H1 (cell line): ENCODE measurements at regions not wholly inside any gene's neighbourhood (a gene's known extent, or its start where the extent isn't known, plus 50 kb on each side); places are given as distances from the start of the nearest gene placed in this dataset.

ENCODE experiments used
- CTCF ChIA-PET: fragments of 300-600 bp; sonication (Branson Sonifier 250); formaldehyde crosslinking; loops from one replicate; lab custom pipeline; 2021; ENCODE audit not compliant: partially characterized antibody; lab: Charles Lee
- POLR2A ChIA-PET: fragments of 300-600 bp; sonication (Branson Sonifier 250); formaldehyde crosslinking; loops from one replicate; lab custom pipeline; 2021; ENCODE audit warnings: inconsistent platforms; ENCODE audit not compliant: partially characterized antibody; lab: Charles Lee
- DNase-seq, 2 experiments: peaks; one replicate each; pipeline versions ENCODE4 v3.0.0 to v3.0.0-alpha.2; 2010 to 2022; ENCODE audit warnings: low spot score in 2 of 2, low read depth in 1 of 2, mixed read lengths in 1 of 2
- FAIRE-seq: peaks from 2 replicates; lab custom pipeline; 2011; peaks lifted over from hg19 to GRCh38; lab: Jason Lieb, UNC
- H2AFZ ChIP-seq: 2 replicates; pipeline ENCODE4 v1.8.1; 2012; ENCODE audit warnings: low read length, inconsistent platforms
- H2AK5ac ChIP-seq: 2 replicates; pipeline ENCODE4 v1.6.1; 2013; ENCODE audit warnings: low read depth, low read length
- H2BK120ac ChIP-seq: replicated peaks from 2 replicates; pipeline ENCODE3; 2013; ENCODE audit warnings: low read depth, low read length, inconsistent platforms
- H2BK12ac ChIP-seq: 2 replicates; pipeline ENCODE4 v1.6.1; 2013; ENCODE audit warnings: low read depth, low read length
- H2BK15ac ChIP-seq: 2 replicates; pipeline ENCODE4 v1.6.1; 2013; ENCODE audit warnings: low read length
- H2BK20ac ChIP-seq: 2 replicates; pipeline ENCODE4 v1.6.1; 2013; ENCODE audit warnings: low read length
- H2BK5ac ChIP-seq: 2 replicates; pipeline ENCODE4 v1.6.1; 2013; ENCODE audit warnings: low read depth, low read length
- H3K14ac ChIP-seq: 2 replicates; pipeline ENCODE4 v1.6.1; 2013; ENCODE audit warnings: inconsistent platforms; ENCODE audit not compliant: insufficient read length
- H3K18ac ChIP-seq: 2 replicates; pipeline ENCODE4 v1.6.1; 2013; ENCODE audit warnings: low read length; ENCODE audit errors: extremely low read depth
- H3K23ac ChIP-seq: 2 replicates; pipeline ENCODE4 v1.6.1; 2013; ENCODE audit warnings: inconsistent platforms; ENCODE audit not compliant: insufficient read length
- H3K23me2 ChIP-seq: 2 replicates; pipeline ENCODE4 v1.6.1; 2013; ENCODE audit warnings: low read depth, low read length
- H3K27ac ChIP-seq: 2 replicates; pipeline ENCODE4 v1.6.1; 2011; ENCODE audit warnings: low read depth, low read length, inconsistent platforms
- H3K27me3 ChIP-seq, 4 experiments: replicated peaks in 1 of 4; 1 replicate in 1 of 4; 2 replicates in 3 of 4; pipeline versions ENCODE4 v1.6.1 to v1.8.1; 2011 to 2013; ENCODE audit warnings: low read length in 3 of 4, mild to moderate bottlenecking in 3 of 4, inconsistent platforms in 2 of 4, mixed read lengths in 2 of 4, moderate library complexity in 1 of 4; ENCODE audit not compliant: control insufficient read depth in 3 of 4, insufficient read depth in 3 of 4; ENCODE audit errors: extremely low read depth in 1 of 4
- H3K36me3 ChIP-seq, 4 experiments: 2 replicates each; pipeline versions ENCODE4 v1.6.1 to v1.8.1; 2011 to 2013; ENCODE audit warnings: mild to moderate bottlenecking in 4 of 4, low read length in 3 of 4, moderate library complexity in 2 of 4, control low read depth in 1 of 4, inconsistent platforms in 1 of 4; ENCODE audit not compliant: insufficient read depth in 4 of 4, control insufficient read depth in 2 of 4
- H3K4ac ChIP-seq: replicated peaks from 2 replicates; pipeline ENCODE3; 2013; ENCODE audit warnings: low read length, low read depth, mixed read lengths, inconsistent platforms; ENCODE audit not compliant: insufficient read length
- H3K4me1 ChIP-seq, 4 experiments: replicated peaks in 1 of 4; 1 replicate in 1 of 4; 2 replicates in 3 of 4; pipeline versions ENCODE4 v1.6.1 to v1.8.1; 2011 to 2013; ENCODE audit warnings: low read length in 3 of 4, inconsistent platforms in 2 of 4, mixed read lengths in 1 of 4; ENCODE audit not compliant: insufficient read depth in 4 of 4, control insufficient read depth in 3 of 4
- H3K4me2 ChIP-seq, 2 experiments: 2 replicates each; pipeline versions ENCODE4 v1.6.1 to v1.8.1; 2011 to 2013; ENCODE audit warnings: low read depth in 2 of 2, low read length in 2 of 2, control low read depth in 1 of 2, inconsistent platforms in 1 of 2, mild to moderate bottlenecking in 1 of 2; ENCODE audit not compliant: insufficient read depth in 1 of 2
- H3K4me3 ChIP-seq, 4 experiments: fragments of 200-600, 300-600 bp in 1 of 4; sonication (generic), shearing (Covaris generic), sonication (Bioruptor Twin) in 1 of 4; 2 replicates each; pipeline versions ENCODE4 v1.5.1 to v1.8.1; 2011 to 2016; ENCODE audit warnings: low read length in 4 of 4, low read depth in 3 of 4, control low read depth in 2 of 4, inconsistent platforms in 2 of 4, mild to moderate bottlenecking in 2 of 4, mixed read lengths in 1 of 4, moderate library complexity in 1 of 4; ENCODE audit not compliant: insufficient read depth in 2 of 4; ENCODE audit errors: extremely low read depth in 1 of 4
- H3K56ac ChIP-seq: replicated peaks from 2 replicates; pipeline ENCODE3; 2013; ENCODE audit warnings: low read depth, mild to moderate bottlenecking, mixed read lengths, low read length, inconsistent platforms; ENCODE audit not compliant: insufficient read length
- H3K79me1 ChIP-seq: 2 replicates; pipeline ENCODE4 v1.6.1; 2013; ENCODE audit warnings: low read depth, low read length, control low read depth
- H3K79me2 ChIP-seq, 2 experiments: 2 replicates each; pipeline versions ENCODE4 v1.6.1 to v1.8.1; 2012 to 2013; ENCODE audit warnings: low read length in 2 of 2, mild to moderate bottlenecking in 2 of 2, inconsistent platforms in 1 of 2; ENCODE audit not compliant: insufficient read depth in 2 of 2, control insufficient read depth in 1 of 2
- H3K9ac ChIP-seq, 4 experiments: replicated peaks in 1 of 4; 1 replicate in 1 of 4; 2 replicates in 3 of 4; pipeline versions ENCODE4 v1.6.1 to v1.8.1; 2011 to 2013; ENCODE audit warnings: low read depth in 3 of 4, low read length in 3 of 4, control low read depth in 2 of 4, mild to moderate bottlenecking in 2 of 4, moderate library complexity in 2 of 4, inconsistent platforms in 1 of 4; ENCODE audit errors: extremely low read depth in 1 of 4
- H3K9me3 ChIP-seq, 2 experiments: 2 replicates each; pipeline versions ENCODE4 v1.6.1 to v1.8.1; 2012 to 2013; ENCODE audit warnings: mild to moderate bottlenecking in 2 of 2, moderate library complexity in 2 of 2, control low read depth in 1 of 2, inconsistent platforms in 1 of 2, low read depth in 1 of 2, low read length in 1 of 2, mixed read lengths in 1 of 2; ENCODE audit not compliant: insufficient read depth in 2 of 2
- H4K20me1 ChIP-seq, 2 experiments: replicated peaks in 1 of 2; 2 replicates each; pipeline versions ENCODE3 to v1.8.1; 2011 to 2013; ENCODE audit warnings: inconsistent platforms in 2 of 2, low read length in 2 of 2, mild to moderate bottlenecking in 1 of 2; ENCODE audit not compliant: insufficient read depth in 2 of 2, control insufficient read depth in 1 of 2
- H4K5ac ChIP-seq: 2 replicates; pipeline ENCODE4 v1.6.1; 2013; ENCODE audit warnings: low read length, low read depth, mixed read lengths, inconsistent platforms; ENCODE audit not compliant: insufficient read length
- H4K8ac ChIP-seq: 2 replicates; pipeline ENCODE4 v1.8.0; 2013; ENCODE audit warnings: mild to moderate bottlenecking, moderate library complexity, low read length, inconsistent platforms; ENCODE audit not compliant: insufficient read depth; ENCODE audit errors: extremely low read depth
- H4K91ac ChIP-seq: replicated peaks from 2 replicates; pipeline ENCODE3; 2013; ENCODE audit warnings: low read length, mixed read lengths, inconsistent platforms; ENCODE audit not compliant: insufficient read length
- SUZ12 ChIP-seq: fragments of 200-600 bp; sonication (generic); IDR thresholded peaks from 2 replicates; pipeline ENCODE4 v1.6.1; 2012; ENCODE audit warnings: mild to moderate bottlenecking, inconsistent platforms, low read length, moderate library complexity, mixed read lengths
- WGBS, 2 experiments: shearing (Covaris generic) in 1 of 2; methylation state at CpG; one replicate each; pipeline versions ENCODE4 v1.1.6 to v1.1.7; 2013 to 2015; ENCODE audit warnings: low lambda C conversion rate in 2 of 2, mixed read lengths in 2 of 2, inconsistent platforms in 1 of 2, low coverage in 1 of 2, missing lambda C conversion rate in 1 of 2; ENCODE audit not compliant: insufficient replicate concordance in 2 of 2, insufficient coverage in 1 of 2, insufficient read length in 1 of 2; ENCODE audit errors: extremely low coverage in 1 of 2, missing lambda C conversion rate in 1 of 2; 5-methylcytosine and 5-hydroxymethylcytosine counted together

DNA sequence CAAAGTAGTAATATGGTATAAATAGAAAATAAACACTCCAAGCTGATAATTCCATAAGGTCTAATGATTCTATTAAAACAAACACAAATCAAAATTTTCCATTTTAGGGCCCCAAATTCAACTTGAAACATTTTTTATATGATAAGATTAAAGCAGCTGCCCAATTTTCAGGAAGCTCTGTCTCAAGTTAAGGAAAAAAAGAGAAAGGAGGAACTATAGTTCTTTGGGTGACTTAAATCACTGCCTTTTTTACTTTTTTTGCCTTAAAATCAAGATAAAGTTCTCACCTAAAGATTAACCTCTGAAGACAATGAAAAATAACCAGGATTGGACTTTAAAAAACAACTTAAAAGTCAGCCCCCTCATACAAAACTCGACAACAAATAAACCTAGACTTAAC is 76.0 kb upstream of the IFNE start:
- H2BK15ac ChIP-seq, result no peak overlapping the region
- H2AFZ ChIP-seq, result no peak overlapping the region
- H2BK12ac ChIP-seq, result no peak overlapping the region
- H3K36me3 ChIP-seq, result no peaks in the 10 kb centered on the region
- H3K9ac ChIP-seq, result no peak overlapping the region
- H4K91ac ChIP-seq, result no peak overlapping the region
- H2BK120ac ChIP-seq, result no peak overlapping the region
- H3K23ac ChIP-seq, result no peak overlapping the region
- peaks cover 13% of the 10 kb centered on the region for H3K23me2 ChIP-seq
- POLR2A ChIA-PET, result no interaction called here
- H3K4ac ChIP-seq, result no peak overlapping the region
- H2BK20ac ChIP-seq, result no peak overlapping the region
- no peak overlapping the region for H3K27ac ChIP-seq
- no peak overlapping the region for H2BK5ac ChIP-seq
- H3K56ac ChIP-seq, result no peak overlapping the region
- H3K14ac ChIP-seq, result no peak overlapping the region
- H2AK5ac ChIP-seq, result no peak overlapping the region
- TF ChIP-seq SUZ12, result no peak
- H4K20me1 ChIP-seq, result no peaks in the 10 kb centered on the region
- H3K27me3 ChIP-seq, result peaks cover 0 to 20% (median 9%) of the 10 kb centered on the region in 4 experiments; a peak in 3 of 7 replicates
- no peak overlapping the region for H4K5ac ChIP-seq
- FAIRE-seq (no peak), DNase-seq (no peak)
- 50% methylated on average over 1 of the region's 1 CpG; no CpG with 5 or more reads in 1 of the 2 experiments for WGBS, 2 experiments
- peaks cover 0 to 23% of the 10 kb centered on the region in 2 experiments; a peak in 2 of 4 replicates for H3K79me2 ChIP-seq
- no peaks in the 10 kb centered on the region for H3K79me1 ChIP-seq
- H3K4me3 ChIP-seq, result peak overlapping the region in 2 of 4 experiments; percentile 46 to 87; a peak in 2 of 8 replicates
- H3K4me1 ChIP-seq, result peaks cover 0 to 11% (median 1%) of the 10 kb centered on the region in 4 experiments; a peak in 3 of 7 replicates
- H3K4me2 ChIP-seq, result peak overlapping the region; percentile 61 to 78
- CTCF ChIA-PET, result interaction anchor here (1.2 to 2.1 kb wide), 2 partner anchors 23 to 92 kb away, joined by 3 to 9 read pairs; no protein-coding TSS in a partner anchor
- no peaks in the 10 kb centered on the region for H3K9me3 ChIP-seq
- no peak overlapping the region for H4K8ac ChIP-seq
- no peak overlapping the region for H3K18ac ChIP-seq
